ENCODE measurements at regions not wholly inside any gene's neighbourhood (a gene's known extent, or its start where the extent isn't known, plus 50 kb on each side); places are given as distances from the start of the nearest gene placed in this dataset.

DNA sequence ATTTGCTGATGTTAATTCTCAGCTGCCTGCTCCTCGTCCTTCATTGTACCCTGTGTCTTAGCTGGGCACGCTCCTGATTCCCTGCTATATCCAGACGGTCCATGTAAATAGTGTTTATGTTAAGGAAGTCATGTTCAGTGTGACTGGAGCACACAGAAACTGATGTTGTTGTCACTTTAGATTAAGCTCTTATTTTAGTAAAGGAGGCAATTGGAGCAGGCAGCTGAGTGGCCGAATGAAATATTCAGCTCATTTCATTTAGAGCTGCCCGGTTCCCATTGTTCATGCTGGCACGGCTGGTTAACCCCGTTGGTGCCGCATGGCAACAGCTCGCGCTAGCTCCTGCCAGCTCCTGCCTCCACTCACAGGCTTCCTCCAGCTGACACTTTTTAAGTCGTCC, 446.8 kb upstream of the SOX5 start:
- Histone ChIP-seq H3K4me3 (ENCODE audit: low read length in 3 of 3) (no peak overlapping the region), H3K27ac (ENCODE audit: low read depth in 2 of 2, low read length in 2 of 2) (no peak overlapping the region), H3K4me1 (ENCODE audit: control insufficient read depth in 2 of 3, insufficient read depth in 2 of 3, low read depth in 1 of 3, low read length in 3 of 3) (no peaks in the 10 kb centered on the region), H3K27me3 (ENCODE audit: control insufficient read depth, insufficient read depth, low read length) (no peaks in the 10 kb centered on the region), H3K9me3 (ENCODE audit: control insufficient read depth in 2 of 3, insufficient read depth in 1 of 3, low read length in 3 of 3) (peaks cover 0 to 8% (median 0%) of the 10 kb centered on the region in 3 donors), H3K9ac (ENCODE audit: low read length in 3 of 3) (no peak overlapping the region), H3K36me3 (ENCODE audit: control insufficient read depth in 2 of 3, insufficient read depth in 3 of 3, low read length in 3 of 3) (no peaks in the 10 kb centered on the region)
- intact Hi-C loops (cut with DNase I): no loop called here
- FAIRE-seq: no peak
- TF ChIP-seq, protein P1, sequence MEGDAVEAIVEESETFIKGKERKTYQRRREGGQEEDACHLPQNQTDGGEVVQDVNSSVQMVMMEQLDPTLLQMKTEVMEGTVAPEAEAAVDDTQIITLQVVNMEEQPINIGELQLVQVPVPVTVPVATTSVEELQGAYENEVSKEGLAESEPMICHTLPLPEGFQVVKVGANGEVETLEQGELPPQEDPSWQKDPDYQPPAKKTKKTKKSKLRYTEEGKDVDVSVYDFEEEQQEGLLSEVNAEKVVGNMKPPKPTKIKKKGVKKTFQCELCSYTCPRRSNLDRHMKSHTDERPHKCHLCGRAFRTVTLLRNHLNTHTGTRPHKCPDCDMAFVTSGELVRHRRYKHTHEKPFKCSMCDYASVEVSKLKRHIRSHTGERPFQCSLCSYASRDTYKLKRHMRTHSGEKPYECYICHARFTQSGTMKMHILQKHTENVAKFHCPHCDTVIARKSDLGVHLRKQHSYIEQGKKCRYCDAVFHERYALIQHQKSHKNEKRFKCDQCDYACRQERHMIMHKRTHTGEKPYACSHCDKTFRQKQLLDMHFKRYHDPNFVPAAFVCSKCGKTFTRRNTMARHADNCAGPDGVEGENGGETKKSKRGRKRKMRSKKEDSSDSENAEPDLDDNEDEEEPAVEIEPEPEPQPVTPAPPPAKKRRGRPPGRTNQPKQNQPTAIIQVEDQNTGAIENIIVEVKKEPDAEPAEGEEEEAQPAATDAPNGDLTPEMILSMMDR (IDR thresholded peaks at IDR 0.05; ENCODE audit: borderline replicate concordance, extremely low read depth, insufficient read depth): no peak
- peak in 1 of 5 donors; percentile 21 for DNase-seq

DNA sequence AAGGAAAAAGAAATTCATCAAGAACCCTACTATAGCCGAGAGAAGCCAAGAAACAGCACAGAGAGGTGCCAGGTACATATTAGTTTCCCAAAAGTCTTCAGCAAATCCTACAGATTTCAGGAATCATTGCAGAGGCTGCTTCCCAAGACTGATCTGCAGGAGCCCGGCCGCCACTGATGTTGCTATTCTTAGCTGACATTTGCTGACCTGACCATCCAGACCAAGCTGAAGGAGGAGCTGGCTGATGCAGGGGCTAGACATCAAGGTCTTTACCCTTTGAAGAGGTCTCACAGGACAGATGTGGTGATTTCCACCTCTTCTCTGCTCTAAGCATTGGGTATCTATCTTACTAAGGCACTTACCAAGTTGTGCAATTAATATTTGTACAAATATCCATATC, 444.8 kb upstream of the SOX5 start:
- DNase-seq: no peak
- intact Hi-C loops (cut with DNase I): no loop called here
- Histone ChIP-seq H3K4me1 (ENCODE audit: control insufficient read depth in 2 of 3, insufficient read depth in 2 of 3, low read depth in 1 of 3, low read length in 3 of 3) (no peaks in the 10 kb centered on the region), H3K36me3 (ENCODE audit: control insufficient read depth in 2 of 3, insufficient read depth in 3 of 3, low read length in 3 of 3) (no peaks in the 10 kb centered on the region), H3K9me3 (ENCODE audit: control insufficient read depth in 2 of 3, insufficient read depth in 1 of 3, low read length in 3 of 3) (peaks cover 0 to 11% (median 2%) of the 10 kb centered on the region in 3 donors), H3K27ac (ENCODE audit: low read depth in 2 of 2, low read length in 2 of 2) (no peak overlapping the region), H3K4me3 (ENCODE audit: low read length in 3 of 3) (no peak overlapping the region), H3K27me3 (ENCODE audit: control insufficient read depth, insufficient read depth, low read length) (no peaks in the 10 kb centered on the region), H3K9ac (ENCODE audit: low read length in 3 of 3) (no peak overlapping the region)
- TF ChIP-seq, protein P1 (IDR thresholded peaks at IDR 0.05; ENCODE audit: borderline replicate concordance, extremely low read depth, insufficient read depth): no peak
- no peak for FAIRE-seq

GRCh38 chr12:24393071-24393470, 443.6 kb upstream of the SOX5 start:
- peaks cover 0 to 11% (median 2%) of the 10 kb centered on the region in 3 donors for H3K9me3 ChIP-seq (ENCODE audit: control insufficient read depth in 2 of 3, insufficient read depth in 1 of 3, low read length in 3 of 3)
- H3K27ac ChIP-seq (ENCODE audit: low read depth in 2 of 2, low read length in 2 of 2): no peak overlapping the region
- DNase-seq: no peak
- no peak overlapping the region for H3K9ac ChIP-seq (ENCODE audit: low read length in 3 of 3)
- no peaks in the 10 kb centered on the region for H3K36me3 ChIP-seq (ENCODE audit: control insufficient read depth in 2 of 3, insufficient read depth in 3 of 3, low read length in 3 of 3)
- intact Hi-C loops (cut with DNase I): no loop called here
- H3K4me1 ChIP-seq (ENCODE audit: control insufficient read depth in 2 of 3, insufficient read depth in 2 of 3, low read depth in 1 of 3, low read length in 3 of 3): no peaks in the 10 kb centered on the region
- no peak for FAIRE-seq
- no peak overlapping the region for H3K4me3 ChIP-seq (ENCODE audit: low read length in 3 of 3)
- TF ChIP-seq, protein P1 (IDR thresholded peaks at IDR 0.05; ENCODE audit: borderline replicate concordance, extremely low read depth, insufficient read depth): no peak
- no peaks in the 10 kb centered on the region for H3K27me3 ChIP-seq (ENCODE audit: control insufficient read depth, insufficient read depth, low read length)

GRCh38 chr12:24389394-24389793, 439.9 kb upstream of the SOX5 start:
- intact Hi-C loops (cut with DNase I): no loop called here
- TF ChIP-seq, protein P1 (IDR thresholded peaks at IDR 0.05; ENCODE audit: borderline replicate concordance, extremely low read depth, insufficient read depth): no peak
- Histone ChIP-seq H3K9ac (ENCODE audit: low read length in 3 of 3) (no peak overlapping the region), H3K4me3 (ENCODE audit: low read length in 3 of 3) (no peak overlapping the region), H3K9me3 (ENCODE audit: control insufficient read depth in 2 of 3, insufficient read depth in 1 of 3, low read length in 3 of 3) (peaks cover 0 to 11% (median 2%) of the 10 kb centered on the region in 3 donors), H3K27ac (ENCODE audit: low read depth in 2 of 2, low read length in 2 of 2) (no peak overlapping the region), H3K4me1 (ENCODE audit: control insufficient read depth in 2 of 3, insufficient read depth in 2 of 3, low read depth in 1 of 3, low read length in 3 of 3) (no peaks in the 10 kb centered on the region), H3K36me3 (ENCODE audit: control insufficient read depth in 2 of 3, insufficient read depth in 3 of 3, low read length in 3 of 3) (no peaks in the 10 kb centered on the region), H3K27me3 (ENCODE audit: control insufficient read depth, insufficient read depth, low read length) (no peaks in the 10 kb centered on the region)
- FAIRE-seq: no peak
- no peak for DNase-seq

All from kidney (tissue), 13 donors.